ENCODE measurements at regions not wholly inside any gene's neighbourhood (a gene's known extent, or its start where the extent isn't known, plus 50 kb on each side); places are given as distances from the start of the nearest gene placed in this dataset.
"Not testable (repeated sequence)": the region's sequence is repeated elsewhere in the genome, so short reads cannot be mapped to it uniquely, and the experiment has no call there.

DNA sequence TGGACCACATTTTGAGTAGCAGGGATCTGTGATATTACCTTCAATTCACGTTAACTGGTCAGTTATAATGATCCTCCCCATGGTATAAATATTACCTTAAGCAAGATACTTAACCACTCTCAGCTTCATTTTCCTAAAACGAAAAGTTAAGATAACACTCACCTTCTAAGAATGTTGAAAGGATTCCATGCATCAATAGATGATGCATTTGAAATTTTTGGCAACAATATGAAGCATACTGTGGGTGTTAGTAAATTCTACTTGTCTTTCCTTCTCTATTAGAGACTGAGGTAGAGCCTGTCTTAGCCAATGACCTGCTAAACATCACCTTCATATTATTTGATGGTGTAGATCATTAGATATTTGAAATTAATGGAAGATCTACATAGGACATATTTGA lies 331.7 kb upstream of the TMC3 start:
- TF ChIP-seq POLR2AphosphoS5 (IDR thresholded peaks at IDR 0.05; ENCODE audit: borderline replicate concordance, low read depth, low read length); FOXP2 (optimal IDR thresholded peaks at IDR 0.05; ENCODE audit: control extremely low read depth, extremely low read length, insufficient read depth); EZH2 (IDR thresholded peaks at IDR 0.05): not testable (repeated sequence)

Measured in SK-N-MC (cell line).